Activated CD4-positive, alpha-beta T cell treated with anti-CD3 and anti-CD28 coated beads, Interleukin-10, Interleukin-2, amounts not matched to agents 100 ng/mL and 50 ng/mL, durations not matched to agents 16 hours and 8 hours (primary cell): ENCODE measurements at regions not wholly inside any gene's neighbourhood (a gene's known extent, or its start where the extent isn't known, plus 50 kb on each side); places are given as distances from the start of the nearest gene placed in this dataset.

Source experiments
- DNase-seq: peaks from one replicate; pipeline ENCODE4 v3.0.0-alpha.2; 2020

- no peak for DNase-seq
Measured at GRCh38 chr20:21809961-21810523, 104.6 kb downstream of the PAX1 start.

GRCh38 chr20:21808863-21809664 is 103.6 kb downstream of the PAX1 start:
- peak; percentile 47 for DNase-seq

GRCh38 chr20:21808139-21808538 is 102.7 kb downstream of the PAX1 start:
- DNase-seq: no peak

- DNase-seq: no peak
Measured at GRCh38 chr20:21804802-21805201, 99.3 kb downstream of the PAX1 start.

- DNase-seq: no peak
Measured at GRCh38 chr20:21801193-21801592, 95.7 kb downstream of the PAX1 start.

- DNase-seq: no peak
Measured at GRCh38 chr20:21798384-21798783, 92.9 kb downstream of the PAX1 start.

- no peak for DNase-seq
Measured at GRCh38 chr20:21796059-21796458, 90.6 kb downstream of the PAX1 start.

GRCh38 chr20:21788082-21788481 is 82.6 kb downstream of the PAX1 start:
- DNase-seq: no peak

- DNase-seq: no peak
Measured at GRCh38 chr20:21781446-21782075, 76.1 kb downstream of the PAX1 start.

- no peak for DNase-seq
Measured at GRCh38 chr20:21780528-21780927, 75.1 kb downstream of the PAX1 start.
